GM19043 (cell line): ENCODE measurements at regions not wholly inside any gene's neighbourhood (a gene's known extent, or its start where the extent isn't known, plus 50 kb on each side); places are given as distances from the start of the nearest gene placed in this dataset.
A peak's percentile ranks its signal among the peaks of the same experiment; 100 is the strongest.
"Not testable (repeated sequence)": the region's sequence is repeated elsewhere in the genome, so short reads cannot be mapped to it uniquely, and the experiment has no call there.

Experiments
- ATAC-seq: cut with Tn5 transposase; IDR thresholded peaks from one replicate; pipeline ENCODE4 v1.9.1; 2021; ENCODE audit warnings: low read depth; ENCODE audit not compliant: unreplicated experiment

DNA sequence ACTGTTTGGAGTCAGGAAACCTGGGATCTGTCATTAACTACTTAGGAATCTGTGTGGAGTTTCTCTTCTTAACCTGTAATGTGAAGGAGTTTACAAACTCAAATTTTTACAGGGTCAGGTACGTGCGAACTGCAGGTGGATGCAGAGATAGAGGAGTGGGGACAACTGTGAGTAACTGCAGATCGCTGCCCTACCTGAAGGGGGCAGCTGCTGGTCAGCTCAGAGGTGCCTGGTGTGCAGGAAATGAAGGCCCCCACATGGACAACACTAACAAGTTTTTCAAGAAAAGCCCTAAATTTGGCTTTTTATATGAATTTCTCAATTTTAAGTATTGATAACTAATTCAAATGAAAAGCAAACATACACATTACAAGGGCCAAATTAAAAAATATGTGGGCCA, 380.0 kb downstream of the REEP3 start:
- ATAC-seq, result peak; percentile 51

DNA sequence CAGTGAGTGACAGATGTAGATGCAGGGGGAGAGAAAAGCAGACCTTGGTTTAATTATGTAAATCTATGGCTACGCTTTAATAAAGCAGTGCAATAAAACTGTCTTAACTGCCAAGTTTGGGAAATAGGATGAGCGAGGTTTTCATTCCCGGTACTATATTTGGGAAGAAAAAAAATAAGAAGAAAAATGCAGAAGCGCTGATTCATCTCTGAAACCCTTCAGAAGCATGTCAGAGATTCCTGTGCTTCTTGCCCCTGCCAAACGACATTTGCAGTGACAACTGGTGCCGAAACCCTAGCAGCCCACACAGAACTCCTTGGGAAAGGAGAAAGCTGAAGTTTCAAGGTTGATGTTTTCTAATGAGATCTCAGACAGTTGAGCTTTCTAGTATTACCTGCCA, 380.7 kb downstream of the REEP3 start:
- no peak for ATAC-seq

DNA sequence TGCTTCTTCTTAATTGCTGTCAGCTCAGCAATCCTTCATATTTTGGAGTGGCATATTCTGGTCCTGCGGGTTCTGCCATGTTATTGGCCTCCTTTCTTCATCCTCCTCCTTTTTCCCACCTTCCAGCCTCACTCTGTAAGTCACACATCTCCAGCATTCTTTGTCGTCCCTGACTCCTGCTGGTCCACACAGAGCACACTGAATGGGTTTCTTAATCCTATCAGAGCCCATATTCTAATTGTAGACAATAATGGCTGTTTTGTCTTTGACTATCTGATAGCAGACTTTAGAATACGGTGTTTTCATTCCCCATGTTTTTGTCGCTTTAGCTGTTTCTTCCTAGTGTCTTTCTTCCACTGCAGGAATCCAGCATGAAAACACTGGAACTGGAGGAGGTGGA, 389.6 kb downstream of the REEP3 start:
- no peak for ATAC-seq

DNA sequence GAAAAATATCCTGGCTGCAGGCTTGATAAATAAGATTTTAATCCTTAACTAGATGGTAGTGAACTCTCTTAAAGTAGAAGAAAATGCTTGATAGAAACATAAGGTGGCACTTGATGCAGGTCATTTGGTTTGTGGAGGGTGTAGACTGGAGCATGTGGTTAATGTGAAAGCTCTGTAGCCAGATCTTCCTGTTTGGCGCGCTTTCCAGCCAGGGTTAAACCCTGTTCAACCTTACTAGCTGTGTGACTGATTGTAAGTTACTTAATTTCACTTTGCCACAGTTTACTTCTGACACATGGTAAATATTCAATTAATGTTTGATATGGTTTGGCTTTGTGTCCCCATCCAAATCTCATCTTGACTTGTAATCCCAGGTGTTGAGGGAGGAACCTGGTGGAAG, 394.0 kb downstream of the REEP3 start:
- no peak for ATAC-seq

DNA sequence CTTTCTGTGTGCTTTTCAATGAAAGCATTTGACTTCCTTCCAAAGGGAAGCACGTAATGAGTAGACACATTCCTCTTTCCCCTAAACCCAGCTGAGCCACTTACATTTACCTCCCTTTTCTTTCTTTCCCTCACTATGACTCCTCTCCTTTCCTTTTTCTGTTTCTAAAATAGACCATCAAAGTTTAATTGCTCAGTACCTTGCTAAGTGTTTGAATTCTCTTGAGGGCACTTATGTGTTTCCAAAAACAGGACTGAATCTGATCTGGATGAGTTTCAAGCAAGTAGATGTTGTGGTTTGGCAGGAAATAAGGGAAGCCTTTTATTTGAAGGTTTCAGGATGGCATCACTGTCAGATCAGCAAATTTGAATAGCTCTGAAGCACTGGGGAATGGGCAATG, 396.2 kb downstream of the REEP3 start:
- no peak for ATAC-seq

DNA sequence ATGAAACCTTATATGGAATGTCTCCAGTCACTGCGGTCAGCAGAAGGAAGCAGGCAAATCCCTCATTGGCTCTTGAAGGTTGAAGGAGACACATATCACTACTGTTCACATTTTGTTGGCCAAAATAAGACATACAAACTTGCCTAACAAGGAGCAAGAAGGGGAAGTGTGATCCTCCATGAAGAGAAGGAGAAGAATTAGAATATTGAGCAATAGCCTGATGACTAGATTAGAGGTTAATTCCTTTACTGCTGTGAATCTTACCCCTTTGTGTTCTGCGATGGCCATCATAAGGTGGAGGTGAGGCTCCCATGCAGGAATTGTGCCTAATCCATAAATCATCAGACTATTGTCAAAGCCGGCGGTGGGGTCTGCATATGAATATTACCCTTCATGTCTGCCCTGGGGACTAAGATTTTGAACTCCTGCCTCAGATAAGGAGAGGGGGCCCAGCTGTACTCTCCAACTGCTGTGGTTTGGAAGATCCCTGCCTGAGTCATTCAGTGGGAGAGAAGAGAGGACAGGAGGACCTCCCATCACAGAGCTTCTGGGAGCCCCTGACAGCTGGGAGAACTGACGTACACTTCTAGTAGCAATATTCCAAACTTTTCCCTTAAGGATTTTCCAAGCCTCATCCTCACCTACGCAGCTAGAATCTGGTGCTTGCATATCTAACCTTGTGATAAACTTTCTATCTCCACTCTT, 398.5 kb downstream of the REEP3 start:
- ATAC-seq, result no peak

DNA sequence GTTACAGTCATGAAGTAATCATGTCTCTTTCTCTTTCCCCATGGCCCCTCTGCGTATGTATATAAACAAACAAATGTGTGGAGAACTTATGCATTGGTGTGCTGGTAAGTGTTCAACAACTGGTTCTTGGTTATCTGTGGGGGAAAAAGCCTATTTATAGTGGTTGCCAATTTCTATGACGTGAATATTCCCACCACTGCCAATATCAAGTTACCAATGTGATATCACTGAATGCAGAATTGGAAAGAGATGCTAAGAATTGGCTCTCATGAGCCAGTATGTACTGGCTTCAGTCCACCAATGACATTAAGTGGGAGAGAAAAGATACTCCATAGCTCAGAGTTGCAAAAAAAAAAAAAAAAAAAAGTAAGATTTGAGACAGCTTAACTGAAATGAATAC, 399.7 kb downstream of the REEP3 start:
- no peak for ATAC-seq

DNA sequence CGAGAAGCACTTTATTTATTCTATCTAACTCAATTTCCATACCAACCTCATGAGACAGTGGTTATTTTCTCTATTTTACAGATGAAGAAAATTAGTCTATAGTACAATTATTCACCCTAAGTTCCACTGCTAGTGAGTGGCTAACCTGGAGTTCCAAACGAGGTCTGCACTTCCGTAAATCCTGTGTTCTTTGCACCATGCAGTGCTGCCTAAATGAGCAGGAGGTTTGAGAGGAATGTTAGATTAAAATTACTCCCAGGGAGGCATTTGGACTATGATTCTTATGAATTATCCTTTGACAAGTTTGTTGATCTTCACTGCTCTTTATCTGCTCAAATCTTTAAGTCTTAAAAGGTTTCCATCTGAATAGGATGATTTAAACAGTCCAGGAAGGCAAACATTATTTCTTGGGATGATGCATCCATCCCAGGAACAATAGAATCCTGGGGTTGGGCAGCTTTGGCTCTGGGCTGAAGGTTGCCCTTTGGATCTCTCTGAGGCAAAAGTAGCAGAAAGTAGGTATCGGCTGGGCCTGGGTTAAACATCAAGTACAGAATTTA, 400.8 kb downstream of the REEP3 start:
- no peak for ATAC-seq

DNA sequence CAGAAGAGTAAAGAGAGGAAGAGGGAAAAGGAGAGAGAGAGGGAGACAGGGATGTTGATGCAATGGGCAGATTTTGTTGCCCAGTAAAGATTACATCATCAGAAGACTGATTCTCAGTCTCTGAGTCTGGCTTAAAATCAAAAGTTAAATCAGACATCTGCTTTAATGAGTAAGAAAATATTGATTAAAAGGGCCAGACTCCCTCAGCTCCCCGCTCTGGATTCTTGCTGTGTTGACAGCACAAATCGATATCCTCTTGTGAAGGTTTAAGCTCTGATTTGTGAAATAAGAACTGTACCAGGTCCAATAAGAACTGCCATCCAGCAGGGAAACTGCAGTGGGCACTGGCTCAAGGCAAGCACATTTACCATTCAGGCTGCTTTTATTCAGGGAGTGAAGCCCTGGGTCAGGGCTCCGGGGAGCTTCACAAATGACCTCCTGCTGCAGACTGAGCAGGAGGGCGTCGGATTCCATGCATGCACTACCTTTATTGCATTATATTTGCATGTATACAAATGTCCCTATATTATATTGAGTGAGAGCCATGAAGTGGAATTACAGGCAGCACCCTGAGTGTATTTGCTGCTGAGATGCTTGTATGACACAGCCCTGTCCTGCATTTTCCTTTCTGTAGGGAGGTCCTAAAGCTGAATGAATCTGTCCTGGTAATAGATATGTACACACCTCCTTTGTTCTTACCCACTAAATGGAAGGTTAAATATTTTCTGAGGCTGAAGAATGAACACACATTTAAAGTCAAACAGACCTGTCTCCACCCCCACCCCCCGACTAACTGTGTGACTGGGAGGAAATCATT, 401.5 kb downstream of the REEP3 start:
- no peak for ATAC-seq

DNA sequence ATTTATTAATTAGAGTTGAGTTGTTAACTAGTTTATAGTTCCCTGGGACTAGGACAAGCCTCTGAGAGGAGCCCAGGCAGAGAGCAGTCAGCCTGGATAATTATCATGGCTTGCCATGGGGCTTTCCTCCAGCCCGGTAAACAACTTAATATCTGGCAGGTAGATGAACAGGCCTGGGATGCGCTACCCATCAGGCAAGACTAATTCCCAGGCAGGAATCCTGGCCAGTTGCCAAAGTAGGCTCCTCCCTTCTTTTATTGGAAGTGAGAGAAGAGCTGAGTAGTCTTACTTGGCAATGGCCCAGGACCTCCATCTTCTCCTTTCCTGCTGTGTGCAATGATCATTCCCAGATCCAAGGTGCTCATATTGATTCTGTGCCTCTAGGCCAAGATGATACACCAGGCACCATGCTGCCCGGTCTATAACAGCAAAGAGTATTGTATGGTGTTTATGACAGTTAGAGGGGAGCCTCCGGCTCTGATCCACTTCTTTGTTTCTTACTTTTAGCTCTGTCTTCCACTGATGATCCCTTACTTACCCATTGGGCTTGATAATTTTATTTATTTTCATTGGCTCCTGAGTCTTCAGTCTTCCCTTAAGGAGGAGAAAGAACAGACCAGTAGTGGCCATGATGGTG, 408.7 kb downstream of the REEP3 start:
- ATAC-seq, result no peak

DNA sequence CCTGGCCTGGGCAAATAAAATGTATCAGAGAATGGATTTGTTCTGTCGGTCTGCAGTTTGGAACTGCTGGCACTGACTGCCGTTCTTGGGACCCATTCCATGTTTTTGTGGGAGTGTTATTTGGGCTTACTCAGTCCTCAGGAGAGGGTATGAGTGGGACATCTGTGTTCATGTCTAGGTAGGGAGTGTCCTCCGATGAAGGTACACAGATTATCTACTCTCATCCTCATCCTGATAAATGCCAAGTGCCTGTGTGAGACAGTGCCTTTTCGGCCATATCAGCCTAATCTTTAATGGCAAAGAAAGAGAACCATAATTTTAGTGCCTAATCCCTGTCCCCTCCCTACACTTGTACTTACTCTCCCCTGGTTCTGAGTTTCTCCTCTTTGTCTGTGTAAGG, 409.4 kb downstream of the REEP3 start:
- no peak for ATAC-seq

DNA sequence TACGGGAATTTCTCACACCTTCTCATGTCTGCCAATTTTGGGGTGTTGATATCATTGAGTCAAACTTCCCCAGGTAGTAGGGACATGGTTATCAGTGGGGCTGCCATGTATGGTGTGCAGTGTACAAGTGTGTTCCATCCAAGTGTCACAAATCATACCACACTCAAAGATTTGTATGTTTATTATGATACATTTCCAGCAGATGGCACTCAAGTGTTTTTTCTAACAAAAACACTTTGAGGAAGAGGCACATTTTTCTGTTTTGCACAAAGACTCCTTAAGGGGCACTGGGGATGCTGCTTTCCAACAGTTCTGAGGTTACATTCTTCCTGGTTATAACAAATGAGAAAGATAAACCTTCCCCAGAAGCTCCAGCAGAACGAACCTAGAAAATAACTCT, 414.5 kb downstream of the REEP3 start:
- no peak for ATAC-seq

DNA sequence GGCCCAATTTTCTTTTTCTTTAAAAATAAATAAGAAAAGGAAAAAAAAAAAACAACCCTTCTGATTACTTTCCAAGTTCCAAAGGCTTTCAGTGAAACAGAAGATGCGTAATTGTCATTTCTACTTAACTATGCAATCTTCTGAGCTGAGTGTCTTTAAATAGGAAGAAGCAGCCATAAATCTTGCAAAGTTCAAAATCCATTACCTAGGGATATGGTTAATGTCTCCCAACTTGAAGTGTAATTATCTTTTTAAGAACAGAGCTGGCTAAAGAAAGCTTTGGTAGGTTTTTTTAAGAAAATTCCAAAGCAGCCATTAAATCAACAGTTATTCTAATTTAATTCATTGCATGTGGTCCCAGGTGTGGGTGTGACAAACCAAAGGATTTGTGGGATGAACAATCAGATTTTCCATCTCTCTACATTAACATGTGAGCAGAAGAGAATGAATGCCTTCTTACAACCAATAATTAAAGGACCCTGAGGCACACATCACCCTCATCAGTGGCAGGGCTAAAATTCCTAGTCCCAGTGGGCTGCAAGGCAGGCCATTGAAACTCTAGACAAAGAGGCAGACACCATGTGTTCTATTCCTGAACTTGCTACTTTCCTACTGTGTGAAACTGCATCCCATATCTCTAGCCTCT, 419.2 kb downstream of the REEP3 start:
- ATAC-seq, result no peak

DNA sequence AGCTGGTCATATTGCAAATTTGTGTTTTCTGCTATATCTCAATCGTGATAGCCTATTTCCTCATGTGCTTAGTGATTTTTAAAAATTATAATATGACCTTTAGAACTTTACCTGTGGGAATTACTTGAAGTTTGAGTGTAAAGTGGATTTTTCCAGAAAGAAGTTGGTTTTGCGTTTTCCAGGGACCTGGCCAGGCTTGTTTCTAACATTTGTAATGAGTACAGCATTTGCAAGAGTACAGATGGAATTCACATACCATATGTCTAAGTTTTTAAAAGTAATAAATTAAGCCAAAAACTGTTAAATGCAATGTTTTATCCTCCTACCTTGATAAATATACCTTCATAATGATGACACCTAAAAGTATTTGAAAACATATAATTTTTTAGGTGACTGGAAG, 443.2 kb downstream of the REEP3 start:
- ATAC-seq, result no peak

DNA sequence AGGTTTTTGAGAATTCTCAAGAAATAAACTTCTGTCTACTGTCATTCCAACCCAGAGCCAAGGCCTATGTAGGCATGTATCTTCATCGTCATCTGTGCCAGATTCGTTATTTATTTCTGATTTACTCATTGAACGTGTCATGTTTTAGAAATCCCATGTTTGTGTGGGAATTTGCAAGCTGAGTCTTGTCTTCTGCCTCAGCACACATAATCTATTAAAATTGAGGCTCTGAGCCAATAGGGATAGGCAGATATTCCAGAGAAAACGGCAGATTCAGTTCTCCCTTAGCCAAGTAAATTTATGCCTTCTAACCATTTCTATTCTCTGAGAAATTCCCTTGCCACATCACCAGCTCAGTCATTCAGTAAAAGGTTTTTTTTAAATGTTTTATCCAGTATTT, 444.6 kb downstream of the REEP3 start:
- ATAC-seq, result no peak

DNA sequence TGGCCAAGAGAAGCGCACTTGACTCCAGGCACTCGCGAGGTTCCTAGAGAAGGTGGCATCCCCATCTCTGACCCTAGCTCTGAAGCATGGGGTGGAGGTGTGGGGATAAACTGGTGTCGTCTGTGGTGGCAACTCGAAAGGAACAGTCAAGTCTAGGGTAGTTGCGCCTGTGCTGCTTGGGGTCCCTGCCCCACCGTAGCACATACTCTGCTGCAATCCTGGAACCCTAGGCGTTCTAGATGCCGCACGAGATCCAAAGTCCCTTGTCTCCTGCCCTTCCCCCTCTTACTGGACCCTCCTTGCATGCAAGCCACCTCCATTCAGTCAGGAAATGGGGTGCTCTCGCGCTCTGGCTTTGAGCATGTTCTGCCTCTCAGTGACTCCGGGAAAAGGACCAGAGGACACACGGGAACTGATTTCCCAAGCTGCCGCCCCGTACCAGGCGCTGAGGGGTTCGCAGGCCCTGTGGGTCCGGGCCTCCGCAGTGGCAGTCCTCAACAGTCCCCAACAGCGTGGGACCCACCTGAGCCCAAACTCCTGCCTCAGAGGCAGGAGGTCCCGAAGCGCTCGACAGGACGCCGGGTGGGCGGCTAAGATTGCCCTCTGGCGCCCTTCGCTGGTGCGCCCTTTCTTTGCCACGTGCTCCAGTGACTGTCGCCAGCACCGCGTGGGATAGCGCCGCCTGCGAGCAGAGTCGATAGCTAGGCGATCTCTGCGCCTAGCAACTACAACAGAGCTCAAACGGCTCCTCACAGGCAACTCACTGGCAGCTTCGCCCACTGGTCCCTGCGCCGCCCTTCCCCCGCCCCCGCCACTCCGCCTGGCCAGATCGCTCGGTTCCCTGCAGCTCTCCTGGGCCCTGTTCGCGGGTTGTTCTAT, 452.0 kb downstream of the REEP3 start:
- ATAC-seq, result no peak

DNA sequence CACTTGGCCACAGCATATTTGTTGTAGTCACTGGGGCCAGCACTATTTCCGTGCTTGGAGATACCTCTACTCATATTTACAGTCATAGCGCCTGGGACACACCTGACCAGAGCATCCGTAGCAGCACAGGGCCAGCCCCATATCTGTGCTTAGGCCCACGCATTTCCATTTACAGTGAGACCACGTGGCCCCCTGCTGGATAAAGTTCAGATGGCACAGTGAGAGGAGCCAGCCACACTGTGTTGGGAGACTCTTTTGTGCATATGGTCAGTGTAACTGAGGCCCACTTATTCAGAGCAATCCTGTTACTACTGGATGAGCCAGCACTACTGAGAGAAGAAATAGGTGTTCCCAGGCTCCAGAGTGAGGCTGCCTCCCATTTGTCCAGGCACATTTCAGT, 455.3 kb downstream of the REEP3 start:
- ATAC-seq, result peak; percentile 90

DNA sequence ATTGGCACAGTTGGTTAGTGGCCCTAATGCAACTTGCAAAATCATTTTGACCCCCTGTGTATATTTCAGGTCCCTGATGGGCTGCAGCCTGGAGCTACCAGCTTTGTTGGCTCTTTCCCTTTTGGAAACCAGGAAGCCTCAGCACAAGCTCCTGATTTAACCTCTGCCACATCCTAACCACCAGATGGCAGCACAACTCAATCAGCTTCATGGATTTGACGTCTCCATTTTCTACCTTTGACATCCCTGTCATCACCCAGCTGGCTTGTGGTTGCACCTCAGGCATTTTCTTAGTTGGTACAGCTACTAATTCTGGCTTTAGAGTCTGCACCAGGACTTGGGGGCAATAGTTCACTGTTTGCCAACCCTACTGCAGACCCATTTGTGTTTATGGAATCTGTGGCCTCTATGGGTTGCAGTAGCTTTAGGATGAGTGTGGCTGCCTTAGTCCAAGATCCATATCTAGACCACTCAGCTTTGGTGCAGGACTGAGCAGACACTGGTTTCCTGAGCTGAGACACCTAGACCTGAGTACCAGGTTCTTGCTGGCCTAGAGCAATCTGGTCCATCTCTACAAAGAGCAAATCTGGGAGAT, 456.2 kb downstream of the REEP3 start:
- ATAC-seq, result peak; percentile 51

DNA sequence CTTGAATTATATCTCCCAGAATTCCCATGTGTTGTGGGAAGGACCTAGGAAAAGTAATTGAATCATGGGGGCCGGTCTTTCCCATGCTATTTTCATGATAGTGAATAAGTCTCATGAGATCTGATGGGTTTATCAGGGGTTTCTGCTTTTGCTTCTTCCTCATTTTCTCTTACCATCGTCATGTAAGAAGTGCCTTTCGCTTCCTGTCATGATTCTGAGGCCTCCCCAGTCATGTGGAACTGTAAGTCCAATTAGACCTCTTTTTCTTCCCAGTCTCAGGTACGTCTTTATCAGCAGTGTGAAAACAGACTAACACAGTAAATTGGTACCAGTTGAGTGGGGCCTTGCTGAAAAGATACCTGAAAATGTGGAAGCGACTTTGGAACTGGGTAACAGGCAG, 459.7 kb downstream of the REEP3 start:
- not testable (repeated sequence) for ATAC-seq

DNA sequence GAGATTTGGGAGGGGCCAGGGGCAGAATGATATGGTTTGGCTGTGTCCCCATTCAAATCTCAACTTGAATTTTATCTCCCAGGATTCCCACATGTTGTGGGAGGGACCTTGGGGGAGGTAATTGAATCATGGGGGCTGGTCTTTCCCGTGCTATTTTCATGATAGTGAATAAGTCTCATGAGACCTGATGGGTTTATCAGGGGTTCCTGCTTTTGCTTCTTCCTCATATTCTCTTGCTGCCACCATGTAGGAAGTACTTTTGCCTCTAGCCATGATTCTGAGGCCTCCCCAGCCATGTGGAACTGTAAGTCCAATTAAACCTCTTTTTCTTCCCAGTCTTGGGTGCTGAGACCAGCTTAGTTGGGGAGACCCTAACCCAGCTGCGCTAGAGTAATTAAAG, 462.9 kb downstream of the REEP3 start:
- ATAC-seq, result not testable (repeated sequence)
